ENCODE measurements at regions not wholly inside any gene's neighbourhood (a gene's known extent, or its start where the extent isn't known, plus 50 kb on each side); places are given as distances from the start of the nearest gene placed in this dataset.

- TF ChIP-seq CTCF (IDR thresholded peaks at IDR 0.05 in 4 of 5, conservative IDR thresholded peaks at IDR 0.05 in 1 of 5) (no peak), POLR2A (IDR thresholded peaks at IDR 0.05) (no peak)
Measured at GRCh38 chr2:42846026-42846425, 53.6 kb upstream of the HAAO start.

Measured in gastrocnemius medialis (tissue), 4 donors.